ENCODE measurements at regions not wholly inside any gene's neighbourhood (a gene's known extent, or its start where the extent isn't known, plus 50 kb on each side); places are given as distances from the start of the nearest gene placed in this dataset.

DNA sequence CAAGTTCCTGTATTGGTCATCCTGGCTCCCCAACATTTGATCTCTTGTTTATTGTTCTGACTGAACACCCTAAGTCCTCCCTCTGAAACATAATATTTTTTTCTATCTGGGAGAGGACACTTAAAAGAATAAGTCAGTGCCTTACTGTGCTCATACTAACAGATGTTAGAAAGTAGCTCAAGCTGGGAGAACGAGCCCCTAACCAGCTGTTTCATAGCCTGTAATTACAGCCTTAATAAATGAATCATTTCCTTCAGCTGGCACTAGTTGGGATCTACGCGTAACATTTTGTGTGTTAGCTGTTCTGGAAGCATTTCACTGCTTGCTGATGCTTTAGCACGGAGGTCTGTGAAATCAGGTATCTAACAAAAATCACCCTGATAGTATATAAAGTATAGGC is 345.9 kb upstream of the RIOK2 start:
- TF ChIP-seq, protein P1, sequence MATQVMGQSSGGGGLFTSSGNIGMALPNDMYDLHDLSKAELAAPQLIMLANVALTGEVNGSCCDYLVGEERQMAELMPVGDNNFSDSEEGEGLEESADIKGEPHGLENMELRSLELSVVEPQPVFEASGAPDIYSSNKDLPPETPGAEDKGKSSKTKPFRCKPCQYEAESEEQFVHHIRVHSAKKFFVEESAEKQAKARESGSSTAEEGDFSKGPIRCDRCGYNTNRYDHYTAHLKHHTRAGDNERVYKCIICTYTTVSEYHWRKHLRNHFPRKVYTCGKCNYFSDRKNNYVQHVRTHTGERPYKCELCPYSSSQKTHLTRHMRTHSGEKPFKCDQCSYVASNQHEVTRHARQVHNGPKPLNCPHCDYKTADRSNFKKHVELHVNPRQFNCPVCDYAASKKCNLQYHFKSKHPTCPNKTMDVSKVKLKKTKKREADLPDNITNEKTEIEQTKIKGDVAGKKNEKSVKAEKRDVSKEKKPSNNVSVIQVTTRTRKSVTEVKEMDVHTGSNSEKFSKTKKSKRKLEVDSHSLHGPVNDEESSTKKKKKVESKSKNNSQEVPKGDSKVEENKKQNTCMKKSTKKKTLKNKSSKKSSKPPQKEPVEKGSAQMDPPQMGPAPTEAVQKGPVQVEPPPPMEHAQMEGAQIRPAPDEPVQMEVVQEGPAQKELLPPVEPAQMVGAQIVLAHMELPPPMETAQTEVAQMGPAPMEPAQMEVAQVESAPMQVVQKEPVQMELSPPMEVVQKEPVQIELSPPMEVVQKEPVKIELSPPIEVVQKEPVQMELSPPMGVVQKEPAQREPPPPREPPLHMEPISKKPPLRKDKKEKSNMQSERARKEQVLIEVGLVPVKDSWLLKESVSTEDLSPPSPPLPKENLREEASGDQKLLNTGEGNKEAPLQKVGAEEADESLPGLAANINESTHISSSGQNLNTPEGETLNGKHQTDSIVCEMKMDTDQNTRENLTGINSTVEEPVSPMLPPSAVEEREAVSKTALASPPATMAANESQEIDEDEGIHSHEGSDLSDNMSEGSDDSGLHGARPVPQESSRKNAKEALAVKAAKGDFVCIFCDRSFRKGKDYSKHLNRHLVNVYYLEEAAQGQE (IDR thresholded peaks at IDR 0.05; ENCODE audit: insufficient replicate concordance, low read depth), result no peak
- TF ChIP-seq, protein P2, sequence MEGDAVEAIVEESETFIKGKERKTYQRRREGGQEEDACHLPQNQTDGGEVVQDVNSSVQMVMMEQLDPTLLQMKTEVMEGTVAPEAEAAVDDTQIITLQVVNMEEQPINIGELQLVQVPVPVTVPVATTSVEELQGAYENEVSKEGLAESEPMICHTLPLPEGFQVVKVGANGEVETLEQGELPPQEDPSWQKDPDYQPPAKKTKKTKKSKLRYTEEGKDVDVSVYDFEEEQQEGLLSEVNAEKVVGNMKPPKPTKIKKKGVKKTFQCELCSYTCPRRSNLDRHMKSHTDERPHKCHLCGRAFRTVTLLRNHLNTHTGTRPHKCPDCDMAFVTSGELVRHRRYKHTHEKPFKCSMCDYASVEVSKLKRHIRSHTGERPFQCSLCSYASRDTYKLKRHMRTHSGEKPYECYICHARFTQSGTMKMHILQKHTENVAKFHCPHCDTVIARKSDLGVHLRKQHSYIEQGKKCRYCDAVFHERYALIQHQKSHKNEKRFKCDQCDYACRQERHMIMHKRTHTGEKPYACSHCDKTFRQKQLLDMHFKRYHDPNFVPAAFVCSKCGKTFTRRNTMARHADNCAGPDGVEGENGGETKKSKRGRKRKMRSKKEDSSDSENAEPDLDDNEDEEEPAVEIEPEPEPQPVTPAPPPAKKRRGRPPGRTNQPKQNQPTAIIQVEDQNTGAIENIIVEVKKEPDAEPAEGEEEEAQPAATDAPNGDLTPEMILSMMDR (IDR thresholded peaks at IDR 0.05; ENCODE audit: insufficient read depth, low read length), result no peak
- no peak for TF ChIP-seq GABPA (IDR thresholded peaks at IDR 0.05; ENCODE audit: low read depth)
- TF ChIP-seq POLR2AphosphoS5 (IDR thresholded peaks at IDR 0.05; ENCODE audit: low read depth), result no peak
- no peak for TF ChIP-seq SPI1 (IDR thresholded peaks at IDR 0.05; ENCODE audit: borderline replicate concordance, low read depth)
- Histone ChIP-seq H3K27ac (replicated peaks) (no peak overlapping the region), H3K4me3 (replicated peaks; ENCODE audit: insufficient read depth, low read length) (no peak overlapping the region), H3K27me3 (ENCODE audit: insufficient read depth, poor library complexity, severe bottlenecking) (no peaks in the 10 kb centered on the region)
- DNase-seq (ENCODE audit: low read depth in 1 of 2, low spot score in 1 of 2), result no peak

DNA sequence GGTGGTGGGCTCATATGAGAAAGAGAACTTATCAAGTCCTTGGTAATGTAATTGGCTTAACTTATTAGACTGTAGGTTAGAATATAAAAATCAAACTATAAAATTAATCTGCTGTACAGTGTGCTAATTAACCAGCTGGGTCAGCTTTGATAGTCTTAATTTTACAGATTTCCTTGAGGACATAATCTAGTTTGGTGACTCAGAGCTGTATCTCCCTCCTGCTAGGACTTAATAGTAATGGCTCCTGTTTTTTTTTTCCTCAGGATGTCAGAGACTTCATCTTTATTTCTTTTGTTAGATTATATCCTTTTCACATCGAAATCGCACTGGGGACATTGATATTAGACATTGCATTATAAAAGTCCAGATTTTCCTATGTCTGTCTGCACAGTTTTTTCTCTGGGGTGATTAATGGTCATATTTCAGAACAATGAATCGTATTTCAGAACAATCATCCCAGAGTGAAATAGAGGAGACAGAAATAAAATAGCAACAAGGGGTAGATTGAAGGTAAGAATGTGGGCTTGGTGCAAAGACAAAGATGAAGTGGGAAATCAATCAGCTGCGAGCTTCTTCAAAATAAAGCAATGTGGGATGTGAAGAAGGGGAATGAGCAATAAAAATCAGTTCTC is 346.4 kb upstream of the RIOK2 start:
- no peaks in the 10 kb centered on the region for H3K27me3 ChIP-seq (ENCODE audit: insufficient read depth, poor library complexity, severe bottlenecking)
- TF ChIP-seq POLR2AphosphoS5 (IDR thresholded peaks at IDR 0.05; ENCODE audit: low read depth) (no peak), SPI1 (IDR thresholded peaks at IDR 0.05; ENCODE audit: borderline replicate concordance, low read depth) (no peak), GABPA (IDR thresholded peaks at IDR 0.05; ENCODE audit: low read depth) (no peak)
- TF ChIP-seq, protein P1 (IDR thresholded peaks at IDR 0.05; ENCODE audit: insufficient replicate concordance, low read depth), result no peak
- TF ChIP-seq, protein P2 (IDR thresholded peaks at IDR 0.05; ENCODE audit: insufficient read depth, low read length), result no peak
- DNase-seq (ENCODE audit: low read depth in 1 of 2, low spot score in 1 of 2), result no peak
- H3K4me3 ChIP-seq (replicated peaks; ENCODE audit: insufficient read depth, low read length), result no peak overlapping the region
- no peak overlapping the region for H3K27ac ChIP-seq (replicated peaks)

DNA sequence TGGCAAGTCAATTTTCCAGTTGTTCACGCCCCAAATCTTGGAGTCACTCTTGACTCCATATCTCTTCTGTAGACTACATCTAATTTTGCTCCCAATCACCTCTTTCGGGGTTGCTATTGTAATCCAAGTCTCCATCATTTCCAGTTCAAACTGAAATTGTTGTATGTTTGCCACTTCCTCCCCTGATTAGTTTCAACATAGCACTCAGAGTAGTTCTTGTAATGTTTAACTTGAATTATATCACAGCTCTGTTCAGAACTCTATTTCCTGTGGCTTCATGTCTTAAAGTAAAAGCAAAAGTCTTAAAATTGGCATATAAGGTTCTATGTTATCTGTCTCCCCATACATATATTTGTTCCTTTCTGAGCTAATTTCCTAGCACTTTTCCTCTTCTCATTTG is 348.5 kb upstream of the RIOK2 start:
- TF ChIP-seq, protein P2 (IDR thresholded peaks at IDR 0.05; ENCODE audit: insufficient read depth, low read length), result no peak
- TF ChIP-seq, protein P1 (IDR thresholded peaks at IDR 0.05; ENCODE audit: insufficient replicate concordance, low read depth), result no peak
- TF ChIP-seq SPI1 (IDR thresholded peaks at IDR 0.05; ENCODE audit: borderline replicate concordance, low read depth), result no peak
- no peak for TF ChIP-seq POLR2AphosphoS5 (IDR thresholded peaks at IDR 0.05; ENCODE audit: low read depth)
- no peak for TF ChIP-seq GABPA (IDR thresholded peaks at IDR 0.05; ENCODE audit: low read depth)
- Histone ChIP-seq H3K4me3 (replicated peaks; ENCODE audit: insufficient read depth, low read length) (no peak overlapping the region), H3K27me3 (ENCODE audit: insufficient read depth, poor library complexity, severe bottlenecking) (no peaks in the 10 kb centered on the region), H3K27ac (replicated peaks) (no peak overlapping the region)
- DNase-seq (ENCODE audit: low read depth in 1 of 2, low spot score in 1 of 2), result no peak
